Cardiac septum (tissue), 1 donor: ENCODE measurements at regions not wholly inside any gene's neighbourhood (a gene's known extent, or its start where the extent isn't known, plus 50 kb on each side); places are given as distances from the start of the nearest gene placed in this dataset.
A peak's percentile ranks its signal among the peaks of the same experiment; 100 is the strongest.

Source experiments
- DNase-seq: peaks from one replicate; pipeline ENCODE4 v3.0.0-alpha.2; 2020; ENCODE audit warnings: low spot score
- intact Hi-C: fragments of 100-400 bp; cut with DNase I; formaldehyde crosslinking; loops from one replicate; pipeline ENCODE4 v1.14.0; 2022
- donor health status: DM: no; HTN: no; CAD: no.

DNA sequence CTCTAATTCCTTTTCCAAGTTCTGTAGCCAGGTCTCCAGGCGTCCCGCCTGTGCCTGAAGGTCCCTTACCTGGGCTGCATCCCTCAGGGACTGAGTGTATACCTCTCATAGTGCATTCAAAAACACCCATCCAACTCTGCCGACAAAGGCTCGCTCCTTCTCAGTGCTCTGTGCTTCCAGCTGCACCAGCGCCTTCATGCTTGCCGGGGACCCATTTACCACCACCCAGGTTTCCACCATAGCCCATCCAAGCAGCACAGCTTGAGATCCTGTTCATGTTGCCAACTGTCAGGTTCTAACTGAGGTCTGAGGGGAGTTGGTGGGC, 794.5 kb downstream of the EFNA5 start:
- intact Hi-C loops: no loop called here
- peak; percentile 66 for DNase-seq

GRCh38 chr5:106875591-106876297, 795.0 kb downstream of the EFNA5 start:
- peak; percentile 68 for DNase-seq
- intact Hi-C loops: no loop called here

- intact Hi-C loops: no loop called here
- DNase-seq: no peak
Observed at GRCh38 chr5:106874974-106875373, 795.8 kb downstream of the EFNA5 start.

DNA sequence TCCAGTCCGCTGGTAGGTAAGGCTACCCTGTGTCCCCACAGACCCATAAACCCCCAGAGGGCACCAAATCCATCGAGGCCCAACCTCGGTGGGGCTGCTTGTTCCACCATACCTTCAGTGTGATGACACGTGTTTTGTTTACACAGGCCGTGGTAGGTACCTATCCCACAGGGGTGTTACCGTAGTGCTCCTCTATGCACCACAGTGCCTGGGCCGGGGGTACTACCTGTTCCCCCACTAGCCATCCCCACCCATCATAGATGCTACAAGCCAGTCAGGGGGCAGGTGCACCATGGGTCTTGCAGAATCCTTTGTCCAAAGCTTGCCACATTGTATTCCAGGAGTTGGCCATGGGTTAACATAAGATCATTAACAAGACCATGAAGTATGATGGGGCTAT, 796.2 kb downstream of the EFNA5 start:
- intact Hi-C loops: no loop called here
- peak; percentile 61 for DNase-seq

DNA sequence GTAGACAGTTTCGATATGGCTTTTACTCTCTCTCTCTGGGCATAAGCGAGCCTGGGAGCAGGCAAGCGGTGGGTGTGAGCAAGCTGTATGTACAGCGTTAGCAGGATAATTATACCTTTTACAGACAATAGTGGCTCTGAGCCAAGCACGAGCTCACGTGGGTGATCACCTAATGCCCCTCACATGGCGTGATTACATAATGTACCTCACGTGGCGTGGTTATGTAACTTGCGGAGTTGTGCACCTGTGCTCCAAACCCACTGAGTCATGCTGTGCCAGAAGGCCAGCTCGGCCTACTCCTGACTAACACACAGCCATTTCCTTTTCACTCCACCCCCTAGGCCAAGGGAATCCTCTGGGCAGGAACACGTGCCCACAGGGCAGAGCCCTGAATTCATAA, 797.2 kb downstream of the EFNA5 start:
- intact Hi-C loops: no loop called here
- peak; percentile 66 for DNase-seq

DNA sequence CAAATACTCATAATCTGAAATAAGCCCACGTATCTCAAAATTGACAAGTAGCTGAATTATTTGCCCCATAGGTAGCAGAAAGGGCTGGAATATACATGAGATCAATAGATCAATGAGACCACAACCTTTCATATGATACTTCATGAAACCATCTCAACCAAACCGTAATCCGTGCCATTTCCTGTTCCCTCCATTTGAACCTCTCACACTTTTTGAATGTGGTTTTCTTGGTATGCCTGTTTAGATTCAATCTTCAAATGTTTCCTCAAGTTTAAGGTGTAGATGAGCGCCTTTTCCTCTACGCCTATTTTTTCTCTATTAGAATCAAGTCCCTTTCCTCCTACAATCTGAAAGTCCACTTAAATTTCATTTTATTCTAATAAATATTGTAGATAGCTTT, 805.5 kb downstream of the EFNA5 start:
- intact Hi-C loops: no loop called here

DNA sequence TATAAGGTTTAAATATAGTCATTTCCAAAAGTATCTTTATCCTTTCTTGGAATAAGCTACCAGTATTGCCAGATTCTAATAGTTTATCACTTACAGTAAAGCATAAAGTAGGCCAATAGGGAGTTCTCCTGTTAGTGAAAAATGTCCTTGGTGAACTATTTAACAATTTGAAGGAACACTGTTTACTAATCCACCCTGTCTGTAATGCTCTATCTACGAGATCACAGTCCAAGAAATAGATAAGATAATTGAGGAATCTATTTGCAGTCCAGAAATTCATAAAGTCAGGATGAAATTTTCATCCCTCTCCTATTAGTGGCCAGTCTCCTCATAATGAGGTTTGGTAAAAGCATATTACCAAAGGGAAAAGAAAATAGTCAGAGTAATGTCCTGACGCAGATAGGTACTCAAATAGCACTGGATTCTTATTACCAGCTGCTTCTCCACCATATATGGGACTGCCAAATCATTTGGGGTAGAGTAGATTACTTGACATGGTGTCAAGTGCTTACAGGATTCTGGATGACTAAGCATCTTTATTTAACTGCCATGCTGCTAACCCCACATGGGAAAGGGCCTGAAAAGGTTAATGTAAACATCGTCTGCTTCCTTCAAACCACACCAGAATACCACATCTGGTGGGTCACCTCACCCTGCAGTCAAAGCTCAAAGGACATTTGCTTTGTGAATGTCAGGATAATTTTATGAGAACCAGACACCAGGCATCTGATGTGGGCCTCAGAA, 808.1 kb downstream of the EFNA5 start:
- DNase-seq: no peak
- intact Hi-C loops: no loop called here

More for the DNA sequence above, 805.5 kb downstream of the EFNA5 start:
- DNase-seq: no peak

DNA sequence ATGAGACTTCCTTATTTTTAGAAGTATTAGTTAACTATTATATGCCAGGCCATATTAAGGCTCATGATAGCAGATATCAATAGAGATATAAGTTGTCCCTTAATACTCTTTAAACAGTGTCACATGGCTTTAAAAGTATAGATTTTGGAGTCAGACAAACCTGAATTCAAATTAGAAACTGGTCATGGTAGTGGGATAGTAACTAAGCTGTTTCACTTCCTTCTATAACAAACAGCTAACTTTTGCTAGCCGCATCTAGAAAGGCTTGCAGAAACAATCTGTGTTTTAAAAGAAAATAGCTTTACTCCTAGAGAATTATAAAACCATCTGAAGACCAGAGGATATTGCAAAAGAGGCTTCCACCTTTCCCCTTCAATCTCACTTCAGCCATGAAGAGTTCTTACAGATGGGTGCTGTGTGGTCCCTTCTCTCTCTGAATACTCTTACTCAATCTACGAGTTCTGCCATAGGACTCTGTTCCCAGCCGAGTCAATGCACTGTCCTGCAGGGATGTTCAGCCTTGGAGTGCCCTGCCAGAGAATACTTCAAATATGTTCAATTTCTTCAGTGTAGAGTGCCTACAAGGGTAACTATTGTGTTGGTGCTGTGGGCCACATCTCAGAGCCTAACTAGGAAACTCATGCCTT, 810.2 kb downstream of the EFNA5 start:
- intact Hi-C loops: no loop called here

GRCh38 chr5:106858616-106859015, 812.1 kb downstream of the EFNA5 start:
- intact Hi-C loops: no loop called here
- DNase-seq: no peak

More for the DNA sequence above, 810.2 kb downstream of the EFNA5 start:
- DNase-seq: no peak

GRCh38 chr5:106854922-106855321, 815.8 kb downstream of the EFNA5 start:
- intact Hi-C loops: no loop called here
- no peak for DNase-seq

- no peak for DNase-seq
- intact Hi-C loops: no loop called here
Observed at GRCh38 chr5:106854105-106854687, 816.5 kb downstream of the EFNA5 start.

DNA sequence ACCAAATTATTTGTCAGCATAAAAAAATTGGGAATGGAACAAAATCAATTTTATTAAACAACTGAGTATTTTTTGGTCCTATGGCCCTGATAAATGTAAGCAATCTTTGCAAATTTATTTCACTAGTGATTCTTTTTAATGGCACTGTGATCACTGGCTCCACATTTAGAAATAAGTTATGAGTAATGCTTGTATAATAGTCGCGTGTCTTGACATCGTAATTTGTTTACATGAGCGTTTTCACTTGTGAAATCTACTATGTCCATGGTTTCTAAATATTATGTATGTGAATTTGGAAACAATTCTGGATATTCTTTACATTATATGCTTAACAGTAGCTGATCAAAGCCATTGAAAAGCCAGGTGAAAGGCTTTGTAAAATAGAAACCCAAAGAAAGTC, 817.5 kb downstream of the EFNA5 start:
- DNase-seq: no peak
- intact Hi-C loops: no loop called here

DNA sequence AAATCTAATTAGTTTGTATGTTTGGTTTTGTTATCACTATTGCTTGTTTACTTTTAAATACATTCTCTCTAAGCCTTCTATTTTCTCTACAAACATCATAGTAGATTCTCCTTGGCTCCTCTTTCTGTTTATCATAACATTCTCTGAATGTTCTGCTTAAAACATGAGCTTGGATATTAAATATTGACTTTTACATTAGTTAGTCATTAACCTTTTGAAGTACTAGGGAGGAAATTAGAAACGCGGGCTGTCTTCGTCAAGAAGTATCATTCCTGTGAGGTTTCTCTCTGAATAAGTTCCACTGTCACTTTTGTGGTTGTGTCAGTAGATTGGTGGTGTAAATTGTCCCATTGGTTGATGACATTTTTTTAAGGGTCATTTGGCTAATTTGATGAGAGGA, 821.5 kb downstream of the EFNA5 start:
- intact Hi-C loops: no loop called here
- no peak for DNase-seq

GRCh38 chr5:106843812-106844416, 826.8 kb downstream of the EFNA5 start:
- intact Hi-C loops: no loop called here
- DNase-seq: no peak

GRCh38 chr5:106833517-106833916, 837.2 kb downstream of the EFNA5 start:
- intact Hi-C loops: no loop called here
- DNase-seq: no peak

- DNase-seq: no peak
- intact Hi-C loops: no loop called here
Observed at GRCh38 chr5:106827061-106827460, 843.7 kb downstream of the EFNA5 start.

DNA sequence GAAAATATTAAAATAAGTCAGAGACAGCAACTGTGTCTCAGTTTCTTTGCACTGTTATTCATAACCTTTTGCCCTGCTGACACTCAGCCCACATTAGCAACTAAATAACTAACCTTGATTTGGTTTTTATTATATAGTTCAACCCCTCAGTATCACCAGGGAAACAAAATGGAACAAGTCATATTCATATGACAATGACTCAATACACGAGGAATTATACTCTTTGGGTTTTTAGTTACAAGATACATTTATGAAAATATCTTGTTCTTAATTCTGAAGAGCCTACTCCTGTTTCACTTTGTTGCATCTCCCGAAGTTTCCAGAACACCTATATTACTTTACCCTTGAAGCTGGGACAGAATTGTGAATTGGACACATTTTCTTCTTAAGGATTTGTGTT, 845.4 kb downstream of the EFNA5 start:
- intact Hi-C loops: no loop called here
- DNase-seq: no peak

DNA sequence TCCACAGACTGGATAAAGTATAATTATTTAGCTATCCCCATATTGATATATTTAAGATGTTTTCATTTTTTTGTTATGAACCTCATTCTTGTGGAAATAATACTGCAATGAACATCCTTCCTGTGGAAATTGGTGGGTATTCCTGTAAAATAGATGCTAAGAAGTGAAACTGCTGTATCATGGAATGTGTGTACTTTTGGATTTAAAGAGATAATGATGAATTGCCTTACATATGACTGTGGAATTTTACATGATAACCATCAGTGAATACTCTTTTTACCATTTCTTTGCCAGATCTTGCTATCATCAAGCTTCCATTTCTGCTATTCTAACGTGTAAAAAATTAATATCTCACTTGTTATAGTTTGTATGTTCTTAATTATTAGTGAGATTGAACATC, 847.9 kb downstream of the EFNA5 start:
- DNase-seq: no peak
- intact Hi-C loops: no loop called here

DNA sequence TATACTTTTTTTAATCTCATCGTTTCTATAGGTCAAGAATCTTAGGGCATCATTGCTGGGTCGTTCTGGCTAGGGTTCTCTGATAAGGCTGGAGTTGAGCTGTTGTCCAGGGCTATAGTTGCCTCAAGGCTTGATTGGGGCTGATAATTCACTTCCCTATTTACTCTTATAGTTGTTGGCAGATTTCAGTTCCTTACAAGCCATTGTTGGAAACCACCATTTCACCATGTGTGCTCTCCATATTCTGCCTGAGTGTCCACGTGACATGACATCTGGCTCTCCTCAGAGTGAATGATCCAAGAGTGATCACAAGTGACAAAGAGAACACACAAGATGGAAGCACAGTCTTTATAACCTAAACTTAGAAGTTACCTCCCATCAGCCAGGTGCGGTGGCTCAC, 852.2 kb downstream of the EFNA5 start:
- intact Hi-C loops: no loop called here
- no peak for DNase-seq

- intact Hi-C loops: no loop called here
Observed at GRCh38 chr5:106814961-106815360, 855.8 kb downstream of the EFNA5 start.

More at GRCh38 chr5:106814961-106815360, 855.8 kb downstream of the EFNA5 start:
- no peak for DNase-seq
